ENCODE measurements at regions not wholly inside any gene's neighbourhood (a gene's known extent, or its start where the extent isn't known, plus 50 kb on each side); places are given as distances from the start of the nearest gene placed in this dataset.

DNA sequence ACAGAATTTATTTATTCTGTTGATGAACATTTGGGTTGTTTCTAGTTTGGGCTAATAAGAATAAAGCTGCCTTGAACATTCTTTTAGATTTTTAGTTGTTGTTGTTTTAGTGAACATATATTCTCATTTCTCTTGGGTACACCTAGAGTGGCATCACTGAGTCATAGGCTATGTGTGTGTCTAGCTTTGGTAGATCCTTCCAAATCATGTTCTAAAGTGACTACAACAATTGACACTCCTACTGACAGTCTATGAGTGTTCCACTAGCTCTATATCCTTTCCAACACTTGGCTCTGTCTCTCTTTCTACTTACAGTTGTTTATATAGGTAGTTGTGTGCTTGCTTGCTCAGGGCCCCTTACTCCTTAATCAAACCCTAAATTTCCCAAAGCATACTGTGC is 346.0 kb upstream of the NCAM1 start (continued):
- TF ChIP-seq NANOG (IDR thresholded peaks at IDR 0.05; ENCODE audit: insufficient read depth, low read depth, low read length, poor library complexity, severe bottlenecking) = no peak
- TF ChIP-seq HDAC2 (IDR thresholded peaks at IDR 0.05; ENCODE audit: borderline replicate concordance in 1 of 2, low read depth in 2 of 2, low read length in 2 of 2) = no peak
- no peak for TF ChIP-seq SIX5 (IDR thresholded peaks at IDR 0.05; ENCODE audit: low read depth, low read length)
- no peak for TF ChIP-seq FOSL1 (IDR thresholded peaks at IDR 0.05; ENCODE audit: insufficient read depth, low read depth, low read length)
- TF ChIP-seq SP1 (IDR thresholded peaks at IDR 0.05; ENCODE audit: low read depth, low read length) = no peak
- TF ChIP-seq JUN (IDR thresholded peaks at IDR 0.05; ENCODE audit: low read depth, low read length) = no peak
- TF ChIP-seq TAF1 (IDR thresholded peaks at IDR 0.05; ENCODE audit: low read depth, low read length) = no peak
- TF ChIP-seq, protein P1, sequence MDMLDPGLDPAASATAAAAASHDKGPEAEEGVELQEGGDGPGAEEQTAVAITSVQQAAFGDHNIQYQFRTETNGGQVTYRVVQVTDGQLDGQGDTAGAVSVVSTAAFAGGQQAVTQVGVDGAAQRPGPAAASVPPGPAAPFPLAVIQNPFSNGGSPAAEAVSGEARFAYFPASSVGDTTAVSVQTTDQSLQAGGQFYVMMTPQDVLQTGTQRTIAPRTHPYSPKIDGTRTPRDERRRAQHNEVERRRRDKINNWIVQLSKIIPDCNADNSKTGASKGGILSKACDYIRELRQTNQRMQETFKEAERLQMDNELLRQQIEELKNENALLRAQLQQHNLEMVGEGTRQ (IDR thresholded peaks at IDR 0.05; ENCODE audit: low read length) = no peak
- TF ChIP-seq SIN3A (conservative IDR thresholded peaks at IDR 0.05 in 1 of 2, IDR thresholded peaks at IDR 0.05 in 1 of 2; ENCODE audit: low read depth in 1 of 2, low read length in 2 of 2) = no peak
- no peak for TF ChIP-seq EZH2 (IDR thresholded peaks at IDR 0.05; ENCODE audit: low read depth, low read length, severe bottlenecking)
- no peak for TF ChIP-seq EGR1 (IDR thresholded peaks at IDR 0.05; ENCODE audit: borderline replicate concordance, low read depth, low read length)
- TF ChIP-seq KDM1A (IDR thresholded peaks at IDR 0.05; ENCODE audit: borderline replicate concordance, low read length) = no peak
- TF ChIP-seq, protein P2, sequence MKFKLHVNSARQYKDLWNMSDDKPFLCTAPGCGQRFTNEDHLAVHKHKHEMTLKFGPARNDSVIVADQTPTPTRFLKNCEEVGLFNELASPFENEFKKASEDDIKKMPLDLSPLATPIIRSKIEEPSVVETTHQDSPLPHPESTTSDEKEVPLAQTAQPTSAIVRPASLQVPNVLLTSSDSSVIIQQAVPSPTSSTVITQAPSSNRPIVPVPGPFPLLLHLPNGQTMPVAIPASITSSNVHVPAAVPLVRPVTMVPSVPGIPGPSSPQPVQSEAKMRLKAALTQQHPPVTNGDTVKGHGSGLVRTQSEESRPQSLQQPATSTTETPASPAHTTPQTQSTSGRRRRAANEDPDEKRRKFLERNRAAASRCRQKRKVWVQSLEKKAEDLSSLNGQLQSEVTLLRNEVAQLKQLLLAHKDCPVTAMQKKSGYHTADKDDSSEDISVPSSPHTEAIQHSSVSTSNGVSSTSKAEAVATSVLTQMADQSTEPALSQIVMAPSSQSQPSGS (IDR thresholded peaks at IDR 0.05; ENCODE audit: low read length) = no peak
- TF ChIP-seq BRCA1 (IDR thresholded peaks at IDR 0.05; ENCODE audit: low read depth, low read length) = no peak

All from H1 (cell line).